Stomach (tissue), 8 donors: ENCODE measurements at regions not wholly inside any gene's neighbourhood (a gene's known extent, or its start where the extent isn't known, plus 50 kb on each side); places are given as distances from the start of the nearest gene placed in this dataset.

ENCODE experiments used
- DNase-seq, 2 donors: peaks; one replicate each; pipeline versions ENCODE4 v3.0.0 to v3.0.0-alpha.2; 2013 to 2019
- H3K27ac ChIP-seq, 5 donors: fragments of 200-600 bp in 4 of 5; sonication (generic) in 4 of 5; one replicate each; pipeline ENCODE4 v1.5.1; 2013 to 2019; ENCODE audit warnings: mild to moderate bottlenecking in 1 of 5, moderate library complexity in 1 of 5
- H3K27me3 ChIP-seq, 3 donors: fragments of 200-600 bp; sonication (generic); one replicate each; pipeline ENCODE4 v1.5.1; 2017 to 2019; ENCODE audit warnings: mixed run types in 1 of 3
- H3K36me3 ChIP-seq, 4 donors: fragments of 200-600 bp; sonication (generic); 1 replicate in 3 of 4; 2 replicates in 1 of 4; pipeline ENCODE4 v1.5.1; 2016 to 2019
- H3K4me1 ChIP-seq, 4 donors: fragments of 200-600 bp; sonication (generic); one replicate each; pipeline ENCODE4 v1.5.1; 2016 to 2019
- H3K4me3 ChIP-seq, 4 donors: fragments of 200-600 bp; sonication (generic) in 3 of 4; one replicate each; pipeline ENCODE4 v1.5.1; 2016 to 2019; ENCODE audit warnings: mild to moderate bottlenecking in 1 of 4
- H3K9me3 ChIP-seq, 4 donors: fragments of 200-600 bp; sonication (generic); one replicate each; pipeline ENCODE4 v1.5.1; 2016 to 2019
- EP300 ChIP-seq: sonication (generic); formaldehyde crosslinking; IDR thresholded peaks from one replicate; pipeline ENCODE4 v1.6.1; 2017; ENCODE audit warnings: antibody characterized with exemption
- POLR2A ChIP-seq, 4 donors: fragments of 450-650 bp; IDR thresholded peaks; one replicate each; pipeline ENCODE4 v1.6.1; 2016; ENCODE audit warnings: antibody characterized with exemption in 4 of 4, control low read depth in 2 of 4, mild to moderate bottlenecking in 1 of 4, moderate library complexity in 1 of 4
- POLR2AphosphoS5 ChIP-seq, 3 donors: sonication (generic); formaldehyde crosslinking; IDR thresholded peaks; one replicate each; pipeline ENCODE4 v1.6.1; 2016; ENCODE audit warnings: antibody characterized with exemption in 3 of 3
- WGBS, 5 donors: extraction: QIAGEN DNeasy Blood & Tissue Kit in 3 of 5; methylation state at CpG; one replicate each; pipeline versions ENCODE4 v1.1.5 to v1.1.7; 2013 to 2018; 5-methylcytosine and 5-hydroxymethylcytosine counted together
- intact Hi-C: fragments of 100-400 bp; cut with DNase I; formaldehyde crosslinking; loops from one replicate; pipeline ENCODE4 v1.15.1; 2023; ENCODE audit warnings: low total_unique reads
- TF ChIP-seq, protein P1 (sequence below), 7 experiments: fragments of 450-650 bp in 4 of 7; fragments of 200-600 bp in 3 of 7; sonication (generic) in 3 of 7; IDR thresholded peaks; one replicate each; pipeline ENCODE4 v1.5.1; 2016 to 2019; ENCODE audit warnings: antibody characterized with exemption in 7 of 7, control low read depth in 2 of 7, mild to moderate bottlenecking in 1 of 7
- donor health status: healthy with polysubstance abuse.
- donor health status: Bipolar disorder and iron deficiency.
- donor health status: healthy.

DNA sequence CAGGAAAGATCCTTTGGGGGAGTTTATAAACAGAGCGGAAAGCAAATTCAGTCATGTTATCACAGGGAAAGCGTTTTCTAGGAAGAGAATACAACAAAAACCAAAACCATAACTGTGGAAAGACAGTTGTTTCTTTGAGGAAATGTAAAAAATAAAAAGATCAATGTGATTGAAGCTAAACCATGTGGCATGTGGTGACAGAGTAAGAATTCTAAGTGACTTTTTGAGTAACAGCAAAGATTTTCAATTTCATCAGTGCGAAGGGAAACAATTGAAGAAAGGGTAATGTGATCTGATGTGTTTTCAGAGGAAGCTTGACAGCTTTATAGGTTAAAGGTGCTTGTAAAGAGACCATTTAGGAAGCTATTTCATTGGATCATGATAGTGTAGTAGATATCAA lies 575.9 kb upstream of the CHORDC1 start:
- Histone ChIP-seq H3K4me3 (no peak overlapping the region), H3K36me3 (no peaks in the 10 kb centered on the region), H3K27ac (no peak overlapping the region), H3K27me3 (no peaks in the 10 kb centered on the region), H3K9me3 (no peaks in the 10 kb centered on the region), H3K4me1 (no peaks in the 10 kb centered on the region)
- TF ChIP-seq, protein P1, sequence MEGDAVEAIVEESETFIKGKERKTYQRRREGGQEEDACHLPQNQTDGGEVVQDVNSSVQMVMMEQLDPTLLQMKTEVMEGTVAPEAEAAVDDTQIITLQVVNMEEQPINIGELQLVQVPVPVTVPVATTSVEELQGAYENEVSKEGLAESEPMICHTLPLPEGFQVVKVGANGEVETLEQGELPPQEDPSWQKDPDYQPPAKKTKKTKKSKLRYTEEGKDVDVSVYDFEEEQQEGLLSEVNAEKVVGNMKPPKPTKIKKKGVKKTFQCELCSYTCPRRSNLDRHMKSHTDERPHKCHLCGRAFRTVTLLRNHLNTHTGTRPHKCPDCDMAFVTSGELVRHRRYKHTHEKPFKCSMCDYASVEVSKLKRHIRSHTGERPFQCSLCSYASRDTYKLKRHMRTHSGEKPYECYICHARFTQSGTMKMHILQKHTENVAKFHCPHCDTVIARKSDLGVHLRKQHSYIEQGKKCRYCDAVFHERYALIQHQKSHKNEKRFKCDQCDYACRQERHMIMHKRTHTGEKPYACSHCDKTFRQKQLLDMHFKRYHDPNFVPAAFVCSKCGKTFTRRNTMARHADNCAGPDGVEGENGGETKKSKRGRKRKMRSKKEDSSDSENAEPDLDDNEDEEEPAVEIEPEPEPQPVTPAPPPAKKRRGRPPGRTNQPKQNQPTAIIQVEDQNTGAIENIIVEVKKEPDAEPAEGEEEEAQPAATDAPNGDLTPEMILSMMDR (IDR thresholded peaks at IDR 0.05): no peak
- no peak for TF ChIP-seq POLR2AphosphoS5 (IDR thresholded peaks at IDR 0.05)
- no peak for TF ChIP-seq EP300
- TF ChIP-seq POLR2A (IDR thresholded peaks at IDR 0.05): no peak
- 75 to 80% (median 79%) methylated on average over 3 of the region's 3 CpGs for WGBS, 5 donors
- DNase-seq: no peak
- intact Hi-C loops: no loop called here

DNA sequence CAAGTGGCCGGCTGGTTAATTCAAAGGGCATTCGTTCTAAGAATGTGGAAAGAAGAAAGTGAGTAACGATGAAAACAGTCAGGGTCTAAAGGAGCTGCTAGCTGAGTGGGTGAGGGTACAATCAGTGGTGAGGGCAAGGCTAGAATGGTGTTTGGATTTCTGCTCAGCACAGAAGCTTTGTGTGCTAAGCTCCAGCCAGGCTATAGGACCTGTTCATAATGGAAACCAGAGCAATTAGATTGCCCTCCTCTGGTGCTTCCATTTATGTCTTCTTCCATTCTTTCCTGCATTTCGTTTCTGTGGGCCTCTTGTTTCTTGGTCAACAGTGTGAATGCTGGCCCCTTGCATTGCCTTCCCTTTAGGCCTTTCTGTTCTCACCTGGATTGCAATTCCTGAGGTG lies 572.9 kb upstream of the CHORDC1 start:
- Histone ChIP-seq H3K9me3 (no peaks in the 10 kb centered on the region), H3K36me3 (no peaks in the 10 kb centered on the region), H3K4me3 (no peak overlapping the region), H3K4me1 (no peaks in the 10 kb centered on the region), H3K27ac (no peak overlapping the region), H3K27me3 (no peaks in the 10 kb centered on the region)
- 65 to 79% (median 73%) methylated on average over 4 of the region's 4 CpGs for WGBS, 5 donors
- TF ChIP-seq, protein P1 (IDR thresholded peaks at IDR 0.05): no peak
- TF ChIP-seq EP300 (no peak), POLR2A (IDR thresholded peaks at IDR 0.05) (no peak), POLR2AphosphoS5 (IDR thresholded peaks at IDR 0.05) (no peak)
- DNase-seq: no peak
- intact Hi-C loops: no loop called here

DNA sequence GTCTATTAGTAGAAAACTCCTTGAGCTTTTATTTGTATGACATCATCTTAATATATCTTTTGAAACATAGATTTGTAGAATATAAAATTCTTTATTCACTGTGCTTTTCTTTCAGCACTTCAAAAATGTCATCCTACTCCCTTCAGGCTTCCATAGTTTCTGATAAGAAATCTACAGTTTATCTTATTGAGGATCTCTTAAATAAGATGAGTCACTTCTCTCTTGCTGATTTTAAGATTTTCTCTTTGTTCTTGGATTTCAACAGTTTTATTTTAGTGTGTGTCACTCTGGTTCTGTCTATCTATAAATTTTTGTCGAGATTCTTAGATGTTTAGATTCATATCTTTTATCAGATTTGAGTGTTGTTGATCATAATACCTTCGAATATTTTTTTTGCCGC lies 566.1 kb upstream of the CHORDC1 start:
- no peaks in the 10 kb centered on the region for H3K4me1 ChIP-seq
- intact Hi-C loops: no loop called here
- no peak for DNase-seq
- H3K27ac ChIP-seq: no peak overlapping the region
- H3K9me3 ChIP-seq: peaks cover 0 to 8% (median 3%) of the 10 kb centered on the region in 4 donors
- no peaks in the 10 kb centered on the region for H3K27me3 ChIP-seq
- H3K4me3 ChIP-seq: no peak overlapping the region
- H3K36me3 ChIP-seq: no peaks in the 10 kb centered on the region
- 75 to 81% (median 78%) methylated on average over 3 of the region's 3 CpGs for WGBS, 5 donors
- no peak for TF ChIP-seq EP300
- TF ChIP-seq POLR2AphosphoS5 (IDR thresholded peaks at IDR 0.05): no peak
- TF ChIP-seq POLR2A (IDR thresholded peaks at IDR 0.05): no peak
- TF ChIP-seq, protein P1 (IDR thresholded peaks at IDR 0.05): no peak

DNA sequence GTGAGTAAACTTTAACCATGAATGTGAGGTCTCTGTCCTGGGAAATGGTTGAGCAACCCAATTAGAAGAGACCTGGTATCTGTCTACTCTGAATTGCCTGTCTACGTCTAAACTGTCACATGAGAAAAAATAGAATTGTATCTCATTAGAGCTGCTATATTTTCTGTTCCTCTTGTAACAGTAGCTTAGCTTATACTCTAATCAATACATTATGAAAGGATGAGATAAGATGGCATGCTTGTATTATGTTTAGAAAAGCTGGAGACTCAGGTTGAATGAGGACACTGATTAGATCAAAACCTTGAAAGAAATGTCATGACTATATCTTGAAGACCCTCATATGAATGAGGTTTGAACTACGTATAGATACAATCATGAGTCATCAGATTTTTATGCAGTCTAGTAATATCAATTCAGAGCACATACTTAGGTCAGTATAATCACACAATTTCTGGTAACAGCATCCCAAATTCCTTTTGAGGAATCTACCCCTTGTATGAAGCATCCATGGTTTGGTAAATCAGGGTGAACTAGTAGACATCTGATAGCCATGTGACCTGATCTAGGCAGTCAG lies 561.5 kb upstream of the CHORDC1 start:
- 45 to 66% (median 57%) methylated on average over 2 of the region's 2 CpGs for WGBS, 5 donors
- no peaks in the 10 kb centered on the region for H3K36me3 ChIP-seq
- H3K4me3 ChIP-seq: no peak overlapping the region
- no peaks in the 10 kb centered on the region for H3K4me1 ChIP-seq
- H3K9me3 ChIP-seq: peaks cover 0 to 7% (median 2%) of the 10 kb centered on the region in 4 donors
- DNase-seq: no peak
- intact Hi-C loops: no loop called here
- no peaks in the 10 kb centered on the region for H3K27me3 ChIP-seq
- TF ChIP-seq POLR2A (IDR thresholded peaks at IDR 0.05) (no peak), EP300 (no peak), POLR2AphosphoS5 (IDR thresholded peaks at IDR 0.05) (no peak)
- TF ChIP-seq, protein P1 (IDR thresholded peaks at IDR 0.05): no peak
- no peak overlapping the region for H3K27ac ChIP-seq
